ENCODE measurements at regions not wholly inside any gene's neighbourhood (a gene's known extent, or its start where the extent isn't known, plus 50 kb on each side); places are given as distances from the start of the nearest gene placed in this dataset.
A peak's percentile ranks its signal among the peaks of the same experiment; 100 is the strongest.
"Not testable (repeated sequence)": the region's sequence is repeated elsewhere in the genome, so short reads cannot be mapped to it uniquely, and the experiment has no call there.

- no peak overlapping the region for H3K4me3 ChIP-seq (ENCODE audit: insufficient read length, low read depth)
- H3K9ac ChIP-seq (ENCODE audit: insufficient read length, low read depth) = no peak overlapping the region
- no peaks in the 10 kb centered on the region for H3K4me1 ChIP-seq (ENCODE audit: insufficient read depth, insufficient read length)
Observed at GRCh38 chr17:33949100-33949499, 306.0 kb upstream of the CCL2 start.

GRCh38 chr17:33950061-33950460 is 305.0 kb upstream of the CCL2 start:
- no peak for TF ChIP-seq ZNF274 (IDR thresholded peaks at IDR 0.05; ENCODE audit: low read depth, low read length)
- no peak for TF ChIP-seq YY1 (IDR thresholded peaks at IDR 0.05; ENCODE audit: insufficient read depth, insufficient read length)
- TF ChIP-seq SUZ12 (IDR thresholded peaks at IDR 0.05; ENCODE audit: extremely low read depth, insufficient read depth, insufficient read length) = no peak
- H3K4me1 ChIP-seq (ENCODE audit: insufficient read depth, insufficient read length) = no peaks in the 10 kb centered on the region
- no peak overlapping the region for H3K9ac ChIP-seq (ENCODE audit: insufficient read length, low read depth)
- H3K4me3 ChIP-seq (ENCODE audit: insufficient read length, low read depth) = no peak overlapping the region
- no peaks in the 10 kb centered on the region for H3K9me3 ChIP-seq (ENCODE audit: insufficient read depth, low read length)
- DNase-seq (ENCODE audit: low read depth, low spot score) = no peak
- no peaks in the 10 kb centered on the region for H3K27me3 ChIP-seq (ENCODE audit: insufficient read depth, insufficient read length)
- H3K36me3 ChIP-seq (ENCODE audit: insufficient read depth, insufficient read length, low read length) = no peaks in the 10 kb centered on the region

More at GRCh38 chr17:33949100-33949499, 306.0 kb upstream of the CCL2 start:
- TF ChIP-seq SUZ12 (IDR thresholded peaks at IDR 0.05; ENCODE audit: extremely low read depth, insufficient read depth, insufficient read length) (no peak), YY1 (IDR thresholded peaks at IDR 0.05; ENCODE audit: insufficient read depth, insufficient read length) (no peak), ZNF274 (IDR thresholded peaks at IDR 0.05; ENCODE audit: low read depth, low read length) (no peak)
- H3K9me3 ChIP-seq (ENCODE audit: insufficient read depth, low read length) = no peaks in the 10 kb centered on the region
- DNase-seq (ENCODE audit: low read depth, low spot score) = peak; percentile 25
- H3K36me3 ChIP-seq (ENCODE audit: insufficient read depth, insufficient read length, low read length) = no peaks in the 10 kb centered on the region
- H3K27me3 ChIP-seq (ENCODE audit: insufficient read depth, insufficient read length) = no peaks in the 10 kb centered on the region

- TF ChIP-seq SUZ12 (IDR thresholded peaks at IDR 0.05; ENCODE audit: extremely low read depth, insufficient read depth, insufficient read length) = no peak
- TF ChIP-seq YY1 (IDR thresholded peaks at IDR 0.05; ENCODE audit: insufficient read depth, insufficient read length) = no peak
- TF ChIP-seq ZNF274 (IDR thresholded peaks at IDR 0.05; ENCODE audit: low read depth, low read length) = no peak
- Histone ChIP-seq H3K4me1 (ENCODE audit: insufficient read depth, insufficient read length) (no peaks in the 10 kb centered on the region), H3K9ac (ENCODE audit: insufficient read length, low read depth) (no peak overlapping the region), H3K27me3 (ENCODE audit: insufficient read depth, insufficient read length) (no peaks in the 10 kb centered on the region), H3K36me3 (ENCODE audit: insufficient read depth, insufficient read length, low read length) (no peaks in the 10 kb centered on the region), H3K4me3 (ENCODE audit: insufficient read length, low read depth) (no peak overlapping the region), H3K9me3 (ENCODE audit: insufficient read depth, low read length) (no peaks in the 10 kb centered on the region)
- no peak for DNase-seq (ENCODE audit: low read depth, low spot score)
Observed at GRCh38 chr17:33952425-33952824, 302.7 kb upstream of the CCL2 start.

GRCh38 chr17:33954597-33954996 is 300.5 kb upstream of the CCL2 start:
- Histone ChIP-seq H3K27me3 (ENCODE audit: insufficient read depth, insufficient read length) (no peaks in the 10 kb centered on the region), H3K9me3 (ENCODE audit: insufficient read depth, low read length) (peaks cover 8% of the 10 kb centered on the region; the same call in 1 of the 2 replicates), H3K36me3 (ENCODE audit: insufficient read depth, insufficient read length, low read length) (no peaks in the 10 kb centered on the region), H3K9ac (ENCODE audit: insufficient read length, low read depth) (no peak overlapping the region), H3K4me3 (ENCODE audit: insufficient read length, low read depth) (no peak overlapping the region), H3K4me1 (ENCODE audit: insufficient read depth, insufficient read length) (no peaks in the 10 kb centered on the region)
- TF ChIP-seq ZNF274 (IDR thresholded peaks at IDR 0.05; ENCODE audit: low read depth, low read length) (no peak), YY1 (IDR thresholded peaks at IDR 0.05; ENCODE audit: insufficient read depth, insufficient read length) (no peak), SUZ12 (IDR thresholded peaks at IDR 0.05; ENCODE audit: extremely low read depth, insufficient read depth, insufficient read length) (no peak)
- no peak for DNase-seq (ENCODE audit: low read depth, low spot score)

GRCh38 chr17:33955461-33955860 is 299.6 kb upstream of the CCL2 start:
- DNase-seq (ENCODE audit: low read depth, low spot score) = no peak
- no peaks in the 10 kb centered on the region for H3K27me3 ChIP-seq (ENCODE audit: insufficient read depth, insufficient read length)
- no peak overlapping the region for H3K9ac ChIP-seq (ENCODE audit: insufficient read length, low read depth)
- no peaks in the 10 kb centered on the region for H3K36me3 ChIP-seq (ENCODE audit: insufficient read depth, insufficient read length, low read length)
- peaks cover 8% of the 10 kb centered on the region; the same call in 1 of the 2 replicates for H3K9me3 ChIP-seq (ENCODE audit: insufficient read depth, low read length)
- TF ChIP-seq ZNF274 (IDR thresholded peaks at IDR 0.05; ENCODE audit: low read depth, low read length) (no peak), SUZ12 (IDR thresholded peaks at IDR 0.05; ENCODE audit: extremely low read depth, insufficient read depth, insufficient read length) (no peak), YY1 (IDR thresholded peaks at IDR 0.05; ENCODE audit: insufficient read depth, insufficient read length) (no peak)
- H3K4me3 ChIP-seq (ENCODE audit: insufficient read length, low read depth) = no peak overlapping the region
- H3K4me1 ChIP-seq (ENCODE audit: insufficient read depth, insufficient read length) = no peaks in the 10 kb centered on the region

GRCh38 chr17:33959098-33959497 is 296.0 kb upstream of the CCL2 start:
- H3K9ac ChIP-seq (ENCODE audit: insufficient read length, low read depth); H3K9me3 ChIP-seq (ENCODE audit: insufficient read depth, low read length); H3K27me3 ChIP-seq (ENCODE audit: insufficient read depth, insufficient read length); H3K4me1 ChIP-seq (ENCODE audit: insufficient read depth, insufficient read length); H3K4me3 ChIP-seq (ENCODE audit: insufficient read length, low read depth); DNase-seq (ENCODE audit: low read depth, low spot score); H3K36me3 ChIP-seq (ENCODE audit: insufficient read depth, insufficient read length, low read length): not testable (repeated sequence)

GRCh38 chr17:33962857-33963655 is 292.0 kb upstream of the CCL2 start:
- Histone ChIP-seq H3K9ac (ENCODE audit: insufficient read length, low read depth) (no peak overlapping the region), H3K4me1 (ENCODE audit: insufficient read depth, insufficient read length) (no peaks in the 10 kb centered on the region), H3K4me3 (ENCODE audit: insufficient read length, low read depth) (no peak overlapping the region), H3K9me3 (ENCODE audit: insufficient read depth, low read length) (peaks cover 6% of the 10 kb centered on the region; the same call in 1 of the 2 replicates), H3K27me3 (ENCODE audit: insufficient read depth, insufficient read length) (no peaks in the 10 kb centered on the region), H3K36me3 (ENCODE audit: insufficient read depth, insufficient read length, low read length) (no peaks in the 10 kb centered on the region)
- TF ChIP-seq ZNF274 (IDR thresholded peaks at IDR 0.05; ENCODE audit: low read depth, low read length) (no peak), YY1 (IDR thresholded peaks at IDR 0.05; ENCODE audit: insufficient read depth, insufficient read length) (no peak), SUZ12 (IDR thresholded peaks at IDR 0.05; ENCODE audit: extremely low read depth, insufficient read depth, insufficient read length) (no peak)
- no peak for DNase-seq (ENCODE audit: low read depth, low spot score)
